GM20000 (cell line): ENCODE measurements at regions not wholly inside any gene's neighbourhood (a gene's known extent, or its start where the extent isn't known, plus 50 kb on each side); places are given as distances from the start of the nearest gene placed in this dataset.
"Not testable (repeated sequence)": the region's sequence is repeated elsewhere in the genome, so short reads cannot be mapped to it uniquely, and the experiment has no call there.

Experiments used
- DNase-seq: peaks from one replicate; pipeline ENCODE4 v3.0.0; 2012; ENCODE audit warnings: low spot score
- TF ChIP-seq, protein P1 (sequence below): IDR thresholded peaks from 2 replicates; pipeline ENCODE4 v1.5.1; 2012; ENCODE audit warnings: mild to moderate bottlenecking, control low read depth; ENCODE audit errors: extremely low read depth, missing control alignments

DNA sequence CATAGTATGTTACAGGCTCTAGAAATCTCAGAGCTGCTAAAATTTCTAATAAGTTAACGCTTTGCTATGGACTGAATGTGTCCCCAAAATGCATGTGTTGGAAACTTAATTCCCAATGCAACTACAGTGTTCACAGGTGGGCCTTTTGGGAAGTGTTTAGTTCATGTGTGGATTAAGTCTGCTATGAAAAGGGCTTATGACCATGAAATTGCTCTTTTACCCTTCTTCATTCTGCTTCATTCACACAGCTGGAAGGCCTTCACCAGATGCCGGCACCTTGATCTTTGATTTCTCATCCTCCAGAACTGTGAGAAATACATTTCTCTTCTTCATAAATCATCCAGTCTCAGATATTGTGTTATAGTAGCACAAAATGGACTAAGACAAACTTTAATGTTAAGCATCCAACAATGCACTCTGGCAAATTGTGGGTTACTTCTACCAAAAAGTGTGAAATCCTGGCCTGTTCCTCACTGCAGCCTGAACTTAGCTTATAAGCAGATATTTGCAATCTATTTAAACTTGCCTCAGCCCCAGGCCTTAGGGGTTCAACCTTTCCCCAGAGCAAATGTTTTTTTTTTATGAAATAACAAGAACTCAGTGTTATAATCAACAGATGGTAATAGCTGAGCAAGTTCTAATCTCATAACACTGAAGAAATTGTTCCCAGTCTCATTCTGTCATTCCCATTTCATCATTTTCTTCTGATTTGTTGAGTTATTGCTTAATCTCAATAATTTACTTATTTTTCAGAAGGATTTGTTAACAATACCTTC lies 523.6 kb downstream of the KIF20B start:
- TF ChIP-seq, protein P1, sequence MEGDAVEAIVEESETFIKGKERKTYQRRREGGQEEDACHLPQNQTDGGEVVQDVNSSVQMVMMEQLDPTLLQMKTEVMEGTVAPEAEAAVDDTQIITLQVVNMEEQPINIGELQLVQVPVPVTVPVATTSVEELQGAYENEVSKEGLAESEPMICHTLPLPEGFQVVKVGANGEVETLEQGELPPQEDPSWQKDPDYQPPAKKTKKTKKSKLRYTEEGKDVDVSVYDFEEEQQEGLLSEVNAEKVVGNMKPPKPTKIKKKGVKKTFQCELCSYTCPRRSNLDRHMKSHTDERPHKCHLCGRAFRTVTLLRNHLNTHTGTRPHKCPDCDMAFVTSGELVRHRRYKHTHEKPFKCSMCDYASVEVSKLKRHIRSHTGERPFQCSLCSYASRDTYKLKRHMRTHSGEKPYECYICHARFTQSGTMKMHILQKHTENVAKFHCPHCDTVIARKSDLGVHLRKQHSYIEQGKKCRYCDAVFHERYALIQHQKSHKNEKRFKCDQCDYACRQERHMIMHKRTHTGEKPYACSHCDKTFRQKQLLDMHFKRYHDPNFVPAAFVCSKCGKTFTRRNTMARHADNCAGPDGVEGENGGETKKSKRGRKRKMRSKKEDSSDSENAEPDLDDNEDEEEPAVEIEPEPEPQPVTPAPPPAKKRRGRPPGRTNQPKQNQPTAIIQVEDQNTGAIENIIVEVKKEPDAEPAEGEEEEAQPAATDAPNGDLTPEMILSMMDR = no peak
- DNase-seq = no peak

DNA sequence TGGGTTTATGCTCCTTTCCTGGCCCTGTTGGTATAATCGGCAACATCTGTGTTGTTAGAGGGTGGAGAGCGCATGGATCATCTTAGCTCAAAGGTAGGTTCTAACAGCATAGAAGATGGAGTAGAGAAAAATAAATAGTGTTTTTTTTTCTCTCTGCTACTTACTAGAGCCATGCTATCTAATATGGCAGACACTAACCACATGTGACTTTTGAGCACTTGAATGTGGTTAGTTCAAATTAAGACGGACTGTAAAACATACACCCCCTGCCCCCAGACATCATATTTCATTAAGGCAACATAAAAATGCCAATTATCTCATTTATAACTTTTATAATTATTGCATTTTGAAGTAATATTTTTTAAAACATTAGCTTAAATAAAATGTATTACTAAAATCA lies 525.1 kb downstream of the KIF20B start:
- TF ChIP-seq, protein P1 = no peak
- no peak for DNase-seq

DNA sequence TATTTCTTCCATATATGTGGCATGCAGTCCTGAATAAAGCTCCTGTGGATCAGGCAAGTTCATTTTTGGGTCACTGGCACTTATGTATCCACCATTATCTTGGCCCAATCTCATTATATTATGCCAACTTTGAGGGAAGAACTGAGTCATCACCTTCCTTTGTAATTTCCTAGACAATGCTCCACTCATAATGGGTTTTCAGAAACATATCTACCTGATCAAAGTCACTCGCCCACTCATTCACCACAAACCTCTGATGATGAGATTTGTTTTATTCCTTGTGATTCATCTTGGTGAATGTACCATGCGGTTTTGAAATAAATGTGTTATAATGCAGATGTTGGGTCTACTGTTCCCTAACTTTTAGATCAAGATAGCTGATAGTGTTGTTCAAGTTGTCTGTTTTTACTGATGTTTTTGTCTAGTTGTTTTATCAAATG lies 525.8 kb downstream of the KIF20B start:
- TF ChIP-seq, protein P1 = no peak
- no peak for DNase-seq

DNA sequence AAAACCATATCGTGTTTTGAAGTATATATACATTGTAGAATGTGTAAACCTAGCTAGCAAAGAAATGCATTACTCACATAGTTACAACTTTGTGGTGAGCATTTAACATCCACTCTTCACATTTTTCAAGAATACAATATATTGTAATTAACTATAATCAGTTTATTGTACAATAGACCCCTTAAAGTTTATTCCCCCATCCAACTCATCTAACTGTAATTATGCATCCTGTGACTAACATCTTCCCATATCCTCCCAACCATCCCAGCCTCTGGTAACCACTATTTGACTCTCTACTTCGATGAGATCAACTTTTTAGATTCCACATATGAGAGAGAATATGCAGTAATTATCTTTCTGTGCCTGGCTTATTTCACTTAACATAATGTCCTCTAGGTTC lies 526.4 kb downstream of the KIF20B start:
- TF ChIP-seq, protein P1 = no peak
- DNase-seq = no peak

DNA sequence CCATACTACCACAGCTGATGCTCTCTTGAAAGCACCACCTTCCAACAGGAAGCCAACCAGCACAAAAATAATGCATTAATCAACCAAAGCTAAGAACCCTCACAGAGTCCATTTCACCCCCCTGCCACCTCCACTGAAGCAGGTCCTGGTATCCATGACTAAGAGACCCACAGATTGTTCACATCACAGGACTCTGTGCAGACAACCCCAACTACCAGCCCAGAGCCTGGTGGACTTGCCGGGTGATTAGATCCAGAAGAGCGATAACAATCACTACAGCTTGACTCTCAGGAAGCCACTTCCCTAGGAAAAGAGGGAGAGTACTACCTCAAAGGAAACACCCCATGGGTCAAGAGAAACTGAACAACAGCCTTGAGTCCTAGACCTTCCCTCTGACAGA lies 528.1 kb downstream of the KIF20B start:
- DNase-seq = no peak
- TF ChIP-seq, protein P1 = no peak

DNA sequence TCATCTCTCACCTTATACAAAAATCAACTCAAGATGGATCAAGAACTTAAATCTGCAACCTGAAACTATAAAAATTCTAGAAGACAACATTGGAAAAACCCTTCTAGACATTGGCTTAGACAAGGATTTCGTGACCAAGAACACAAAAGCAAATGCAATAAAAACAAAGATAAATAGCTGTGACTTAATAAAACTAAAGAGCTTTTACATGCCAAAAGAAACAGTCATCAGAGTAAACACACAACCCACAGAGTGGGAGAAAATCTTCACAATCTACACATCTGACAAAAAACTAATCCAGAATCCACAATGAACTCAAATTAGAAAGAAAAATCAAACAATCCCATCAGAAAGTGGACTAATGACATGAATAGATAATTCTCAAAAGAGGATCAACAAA lies 532.4 kb downstream of the KIF20B start:
- not testable (repeated sequence) for DNase-seq

DNA sequence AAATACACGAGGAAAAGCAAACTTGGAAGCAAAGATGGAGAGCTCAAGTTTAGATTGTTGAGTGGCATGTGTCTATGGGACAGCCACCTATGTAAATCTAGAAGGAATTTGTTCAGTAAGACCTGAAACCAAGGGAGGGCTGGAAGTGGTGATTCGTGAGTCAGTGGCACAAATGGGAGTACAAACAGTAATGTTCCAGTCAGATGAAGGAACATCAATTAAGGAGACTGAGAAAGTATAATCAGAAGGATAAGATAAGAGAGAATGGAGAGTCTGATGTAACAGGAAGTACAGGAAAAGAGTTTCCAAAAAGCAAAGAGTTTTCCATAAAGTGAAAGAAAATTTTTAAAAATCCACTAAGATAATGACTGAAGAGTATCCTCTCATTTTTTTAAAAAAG lies 544.2 kb downstream of the KIF20B start:
- DNase-seq = no peak
- TF ChIP-seq, protein P1 = no peak

DNA sequence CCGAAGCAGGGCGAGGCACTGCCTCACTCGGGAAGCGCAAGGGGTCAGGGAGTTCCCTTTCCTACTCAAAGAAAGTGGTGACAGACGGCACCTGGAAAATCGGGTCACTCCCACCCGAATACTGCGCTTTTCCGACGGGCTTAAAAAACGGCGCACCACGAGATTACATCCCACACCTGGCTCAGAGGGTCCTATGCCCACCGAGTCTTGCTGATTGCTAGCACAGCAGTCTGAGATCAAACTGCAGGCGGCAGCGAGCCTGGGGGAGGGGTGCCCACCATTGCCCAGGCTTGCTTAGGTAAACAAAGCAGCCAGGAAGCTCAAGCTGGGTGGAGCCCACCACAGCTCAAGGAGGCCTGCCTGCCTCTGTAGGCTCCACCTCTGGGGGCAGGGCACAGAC lies 549.4 kb downstream of the KIF20B start:
- DNase-seq = not testable (repeated sequence)
